Duodenal mucosa (tissue), 2 donors: ENCODE measurements at regions not wholly inside any gene's neighbourhood (a gene's known extent, or its start where the extent isn't known, plus 50 kb on each side); places are given as distances from the start of the nearest gene placed in this dataset.

ENCODE experiments used
- H3K27ac ChIP-seq: one replicate; pipeline ENCODE4 v1.7.0; 2013; ENCODE audit warnings: low read depth, low read length
- H3K27me3 ChIP-seq, 2 donors: one replicate each; pipeline ENCODE4 v1.7.0; 2013; ENCODE audit warnings: low read length in 2 of 2, control low read depth in 1 of 2; ENCODE audit not compliant: insufficient read depth in 2 of 2, control insufficient read depth in 1 of 2
- H3K36me3 ChIP-seq, 2 donors: one replicate each; pipeline ENCODE4 v1.7.0; 2013; ENCODE audit warnings: low read length in 2 of 2, control low read depth in 1 of 2; ENCODE audit not compliant: insufficient read depth in 2 of 2, control insufficient read depth in 1 of 2
- H3K4me1 ChIP-seq, 2 donors: one replicate each; pipeline ENCODE4 v1.7.0; 2013; ENCODE audit warnings: low read length in 2 of 2, control low read depth in 1 of 2; ENCODE audit not compliant: insufficient read depth in 2 of 2, control insufficient read depth in 1 of 2
- H3K4me3 ChIP-seq, 2 donors: one replicate each; pipeline ENCODE4 v1.7.0; 2013; ENCODE audit warnings: low read length in 2 of 2, low read depth in 1 of 2
- H3K9ac ChIP-seq, 2 donors: one replicate each; pipeline ENCODE4 v1.7.0; 2013; ENCODE audit warnings: low read length in 2 of 2, low read depth in 1 of 2
- H3K9me3 ChIP-seq, 2 donors: one replicate each; pipeline ENCODE4 v1.7.0; 2013; ENCODE audit warnings: low read length in 2 of 2, control low read depth in 1 of 2; ENCODE audit not compliant: control insufficient read depth in 1 of 2

DNA sequence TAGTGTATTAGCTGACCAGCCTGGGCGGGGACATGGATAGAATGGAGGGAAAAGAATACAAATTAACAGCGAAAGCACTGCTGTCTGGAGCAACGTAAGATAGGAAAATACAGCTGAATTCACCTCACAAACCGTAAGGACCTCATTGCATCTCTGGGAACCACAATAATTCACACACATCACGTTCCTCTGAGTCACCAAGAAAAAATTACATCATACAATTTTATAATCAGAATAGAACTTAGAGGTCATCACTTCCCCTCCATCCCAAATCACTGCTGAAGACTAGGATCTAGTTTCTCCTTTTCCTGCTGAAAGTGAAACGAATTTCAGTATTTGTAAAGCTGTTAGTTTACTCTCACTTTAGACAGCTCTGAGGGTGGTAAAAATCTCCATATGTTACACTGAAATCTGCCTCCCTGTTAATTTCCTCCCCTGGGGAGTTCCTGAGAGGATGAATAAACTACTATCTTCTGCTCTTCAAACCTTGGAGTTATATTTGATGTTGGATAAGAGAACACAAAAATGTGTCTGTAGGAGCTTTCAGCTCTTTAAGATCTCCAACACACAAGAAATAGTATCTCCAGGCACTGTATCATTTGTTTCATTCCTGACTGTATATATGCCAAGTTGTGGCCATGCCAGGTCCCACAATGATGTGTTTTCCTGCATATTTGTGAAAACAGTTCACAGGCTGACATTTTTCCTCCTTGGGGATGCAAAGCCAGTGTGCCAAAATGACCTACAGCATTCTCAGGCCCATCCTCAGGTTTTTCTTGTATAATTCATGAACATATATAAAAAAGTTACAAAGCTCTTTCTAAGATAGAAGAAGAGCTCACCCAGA, 63.8 kb upstream of the SSTR1 start:
- H3K27me3 ChIP-seq: no peaks in the 10 kb centered on the region
- no peaks in the 10 kb centered on the region for H3K9me3 ChIP-seq
- no peaks in the 10 kb centered on the region for H3K36me3 ChIP-seq
- no peak overlapping the region for H3K4me3 ChIP-seq
- H3K27ac ChIP-seq: no peak overlapping the region
- no peaks in the 10 kb centered on the region for H3K4me1 ChIP-seq
- H3K9ac ChIP-seq: no peak overlapping the region

- no peaks in the 10 kb centered on the region for H3K9me3 ChIP-seq
- no peaks in the 10 kb centered on the region for H3K36me3 ChIP-seq
- no peak overlapping the region for H3K9ac ChIP-seq
- no peaks in the 10 kb centered on the region for H3K27me3 ChIP-seq
- no peaks in the 10 kb centered on the region for H3K4me1 ChIP-seq
- H3K4me3 ChIP-seq: no peak overlapping the region
- no peak overlapping the region for H3K27ac ChIP-seq
Observed at GRCh38 chr14:38145142-38145541, 62.6 kb upstream of the SSTR1 start.

DNA sequence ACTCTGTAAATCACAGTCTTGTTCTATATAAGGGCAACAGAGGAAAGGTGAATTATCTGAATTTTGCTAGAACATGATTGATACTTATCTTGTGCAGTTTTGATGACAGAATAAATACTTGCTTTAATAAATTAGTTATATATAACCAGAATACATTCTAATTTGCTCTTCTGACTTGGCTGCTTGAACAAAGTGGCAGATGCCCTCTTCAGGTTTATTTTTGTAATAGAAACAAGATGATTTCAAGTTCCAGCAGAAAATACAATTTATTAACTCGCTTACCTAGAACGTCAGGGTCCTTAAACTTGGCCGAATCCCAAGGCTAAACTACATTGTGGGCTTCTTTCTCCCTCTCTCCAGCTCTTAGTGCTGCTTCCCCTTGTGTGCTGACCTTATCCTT, 57.6 kb upstream of the SSTR1 start:
- Histone ChIP-seq H3K9ac (no peak overlapping the region), H3K4me1 (no peaks in the 10 kb centered on the region), H3K9me3 (no peaks in the 10 kb centered on the region), H3K27me3 (no peaks in the 10 kb centered on the region), H3K27ac (no peak overlapping the region), H3K36me3 (no peaks in the 10 kb centered on the region), H3K4me3 (no peak overlapping the region)
